Endodermal cell (in vitro differentiated cells): ENCODE measurements at regions not wholly inside any gene's neighbourhood (a gene's known extent, or its start where the extent isn't known, plus 50 kb on each side); places are given as distances from the start of the nearest gene placed in this dataset.

Experiments used
- DNase-seq: peaks from one replicate; pipeline ENCODE4 v3.0.0-alpha.2; 2017
- H3K27ac ChIP-seq: 2 replicates; pipeline ENCODE4 v1.5.1; 2013; ENCODE audit warnings: mild to moderate bottlenecking, low read depth, low read length, moderate library complexity
- H3K27me3 ChIP-seq: 2 replicates; pipeline ENCODE4 v1.6.1; 2013; ENCODE audit warnings: mild to moderate bottlenecking, low read length, moderate library complexity; ENCODE audit not compliant: insufficient read depth, control insufficient read depth, poor library complexity, severe bottlenecking
- H3K36me3 ChIP-seq: 2 replicates; pipeline ENCODE4 v1.7.0; 2013; ENCODE audit warnings: mild to moderate bottlenecking, low read length, moderate library complexity; ENCODE audit not compliant: control insufficient read depth, insufficient read depth
- H3K4me1 ChIP-seq: one replicate; pipeline ENCODE4 v1.7.0; 2013; ENCODE audit warnings: low read length; ENCODE audit not compliant: control insufficient read depth, insufficient read depth
- H3K4me3 ChIP-seq: 2 replicates; pipeline ENCODE4 v1.5.1; 2013; ENCODE audit warnings: mild to moderate bottlenecking, low read length, moderate library complexity
- H3K9ac ChIP-seq: 2 replicates; pipeline ENCODE4 v1.6.1; 2013; ENCODE audit warnings: mild to moderate bottlenecking, low read length, moderate library complexity; ENCODE audit not compliant: poor library complexity, severe bottlenecking; ENCODE audit errors: extremely low read depth
- H3K9me3 ChIP-seq: 2 replicates; pipeline ENCODE4 v1.6.1; 2013; ENCODE audit warnings: mild to moderate bottlenecking, low read length, moderate library complexity; ENCODE audit not compliant: control insufficient read depth
- H3K27ac Mint-ChIP-seq: 2 replicates; pipeline ENCODE4 v1.8.0; 2020; ENCODE audit warnings: mixed read lengths
- H3K27me3 Mint-ChIP-seq: 2 replicates; pipeline ENCODE4 v1.8.0; 2021; ENCODE audit warnings: mild to moderate bottlenecking, mixed read lengths; ENCODE audit not compliant: insufficient read depth
- H3K36me3 Mint-ChIP-seq: 2 replicates; pipeline ENCODE4 v1.8.0; 2020; ENCODE audit warnings: low read depth, mixed read lengths
- H3K4me1 Mint-ChIP-seq: 2 replicates; pipeline ENCODE4 v1.8.0; 2020; ENCODE audit warnings: mixed read lengths
- H3K4me3 Mint-ChIP-seq: 2 replicates; pipeline ENCODE4 v1.8.0; 2020; ENCODE audit warnings: mild to moderate bottlenecking, moderate library complexity, mixed read lengths
- H3K9me3 Mint-ChIP-seq: 2 replicates; pipeline ENCODE4 v1.8.0; 2020; ENCODE audit warnings: mild to moderate bottlenecking, mixed read lengths
- WGBS, 2 experiments: methylation state at CpG; one replicate each; pipeline versions ENCODE4 v1.1.5 to v1.1.7; 2013; ENCODE audit warnings: missing lambda C conversion rate in 2 of 2, mixed read lengths in 1 of 2; ENCODE audit not compliant: insufficient coverage in 1 of 2, insufficient read length in 1 of 2; 5-methylcytosine and 5-hydroxymethylcytosine counted together
- TF ChIP-seq, protein P1 (sequence below): fragments of 200-600 bp; sonication (generic); conservative IDR thresholded peaks from 2 replicates; pipeline ENCODE4 v1.5.0; 2021; ENCODE audit warnings: antibody characterized with exemption, mild to moderate bottlenecking

- Mint-ChIP-seq H3K9me3 (no peaks in the 10 kb centered on the region), H3K36me3 (no peaks in the 10 kb centered on the region), H3K4me3 (no peak overlapping the region), H3K27ac (no peak overlapping the region), H3K27me3 (peaks cover 9% of the 10 kb centered on the region), H3K4me1 (no peaks in the 10 kb centered on the region)
- no peaks in the 10 kb centered on the region for H3K9me3 ChIP-seq
- H3K4me1 ChIP-seq = no peaks in the 10 kb centered on the region
- no peaks in the 10 kb centered on the region for H3K36me3 ChIP-seq
- no peak overlapping the region for H3K27ac ChIP-seq
- TF ChIP-seq, protein P1, sequence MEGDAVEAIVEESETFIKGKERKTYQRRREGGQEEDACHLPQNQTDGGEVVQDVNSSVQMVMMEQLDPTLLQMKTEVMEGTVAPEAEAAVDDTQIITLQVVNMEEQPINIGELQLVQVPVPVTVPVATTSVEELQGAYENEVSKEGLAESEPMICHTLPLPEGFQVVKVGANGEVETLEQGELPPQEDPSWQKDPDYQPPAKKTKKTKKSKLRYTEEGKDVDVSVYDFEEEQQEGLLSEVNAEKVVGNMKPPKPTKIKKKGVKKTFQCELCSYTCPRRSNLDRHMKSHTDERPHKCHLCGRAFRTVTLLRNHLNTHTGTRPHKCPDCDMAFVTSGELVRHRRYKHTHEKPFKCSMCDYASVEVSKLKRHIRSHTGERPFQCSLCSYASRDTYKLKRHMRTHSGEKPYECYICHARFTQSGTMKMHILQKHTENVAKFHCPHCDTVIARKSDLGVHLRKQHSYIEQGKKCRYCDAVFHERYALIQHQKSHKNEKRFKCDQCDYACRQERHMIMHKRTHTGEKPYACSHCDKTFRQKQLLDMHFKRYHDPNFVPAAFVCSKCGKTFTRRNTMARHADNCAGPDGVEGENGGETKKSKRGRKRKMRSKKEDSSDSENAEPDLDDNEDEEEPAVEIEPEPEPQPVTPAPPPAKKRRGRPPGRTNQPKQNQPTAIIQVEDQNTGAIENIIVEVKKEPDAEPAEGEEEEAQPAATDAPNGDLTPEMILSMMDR = no peak
- no peak overlapping the region for H3K9ac ChIP-seq
- no peak overlapping the region for H3K4me3 ChIP-seq
- peak; percentile 20 for DNase-seq
- WGBS, 2 experiments = 93 to 94% methylated on average over 10 of the region's 10 CpGs
- no peaks in the 10 kb centered on the region for H3K27me3 ChIP-seq
Measured at GRCh38 chr13:111902726-111903125, 164.2 kb upstream of the SOX1 start.

- peaks cover 7% of the 10 kb centered on the region for H3K27me3 Mint-ChIP-seq
- H3K4me1 Mint-ChIP-seq = peaks cover under 1% of the 10 kb centered on the region
- WGBS, 2 experiments = 78 to 91% methylated on average over 5 of the region's 5 CpGs
- DNase-seq = peak; percentile 29
- Histone ChIP-seq H3K9me3 (no peaks in the 10 kb centered on the region), H3K9ac (no peak overlapping the region), H3K27me3 (no peaks in the 10 kb centered on the region), H3K4me3 (no peak overlapping the region), H3K4me1 (no peaks in the 10 kb centered on the region), H3K27ac (no peak overlapping the region), H3K36me3 (no peaks in the 10 kb centered on the region)
- no peaks in the 10 kb centered on the region for H3K9me3 Mint-ChIP-seq
- TF ChIP-seq, protein P1 = no peak
- H3K4me3 Mint-ChIP-seq = no peak overlapping the region
- no peak overlapping the region for H3K27ac Mint-ChIP-seq
- no peaks in the 10 kb centered on the region for H3K36me3 Mint-ChIP-seq
Measured at GRCh38 chr13:111903143-111903542, 163.8 kb upstream of the SOX1 start.

DNA sequence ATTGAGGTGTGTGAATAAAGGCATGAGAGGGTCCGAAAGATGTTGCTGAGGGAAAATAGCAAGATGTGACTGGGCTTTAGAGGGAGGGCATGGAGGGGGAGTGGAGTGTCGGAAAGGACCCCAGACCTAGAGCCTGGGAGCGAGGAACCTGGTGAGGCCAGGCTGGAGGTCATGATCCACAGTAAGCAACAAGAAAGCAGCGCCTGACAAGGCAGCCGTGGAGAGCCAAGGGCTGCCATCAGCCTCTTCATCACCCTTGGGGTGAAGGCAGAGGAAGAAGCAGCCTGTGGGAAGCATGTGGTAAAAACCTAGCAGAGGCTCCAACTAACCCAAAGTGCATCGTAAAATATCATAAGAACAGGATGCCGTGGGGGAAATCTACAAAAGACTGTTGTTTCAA lies 162.8 kb upstream of the SOX1 start:
- H3K9me3 ChIP-seq = no peaks in the 10 kb centered on the region
- H3K27ac ChIP-seq = no peak overlapping the region
- DNase-seq = peak; percentile 5
- no peaks in the 10 kb centered on the region for H3K9me3 Mint-ChIP-seq
- no peak overlapping the region for H3K27ac Mint-ChIP-seq
- H3K27me3 Mint-ChIP-seq = peaks cover 7% of the 10 kb centered on the region
- no peak overlapping the region for H3K4me3 Mint-ChIP-seq
- TF ChIP-seq, protein P1 = no peak
- WGBS, 2 experiments = 94 to 97% methylated on average over 6 to 7 of the region's 7 CpGs
- H3K4me3 ChIP-seq = no peak overlapping the region
- H3K36me3 Mint-ChIP-seq = no peaks in the 10 kb centered on the region
- H3K4me1 Mint-ChIP-seq = peaks cover 5% of the 10 kb centered on the region
- H3K9ac ChIP-seq = no peak overlapping the region
- H3K36me3 ChIP-seq = no peaks in the 10 kb centered on the region
- H3K27me3 ChIP-seq = no peaks in the 10 kb centered on the region
- no peaks in the 10 kb centered on the region for H3K4me1 ChIP-seq
